Tibial nerve (tissue), 3 donors: ENCODE measurements at regions not wholly inside any gene's neighbourhood (a gene's known extent, or its start where the extent isn't known, plus 50 kb on each side); places are given as distances from the start of the nearest gene placed in this dataset.

Experiments
- EP300 ChIP-seq, 2 donors: sonication (generic); formaldehyde crosslinking; IDR thresholded peaks; one replicate each; pipeline ENCODE4 v1.6.1; 2017; ENCODE audit warnings: antibody characterized with exemption in 2 of 2, mild to moderate bottlenecking in 1 of 2
- POLR2A ChIP-seq, 2 donors: fragments of 450-650 bp; IDR thresholded peaks; one replicate each; pipeline ENCODE4 v1.6.1; 2017; ENCODE audit warnings: antibody characterized with exemption in 2 of 2, mild to moderate bottlenecking in 2 of 2, moderate library complexity in 2 of 2

- TF ChIP-seq POLR2A (IDR thresholded peaks at IDR 0.05): no peak
- no peak for TF ChIP-seq EP300 (IDR thresholded peaks at IDR 0.05)
Observed at GRCh38 chr3:153354641-153355040, 192.6 kb downstream of the RAP2B start.
